ENCODE measurements at regions not wholly inside any gene's neighbourhood (a gene's known extent, or its start where the extent isn't known, plus 50 kb on each side); places are given as distances from the start of the nearest gene placed in this dataset.

DNA sequence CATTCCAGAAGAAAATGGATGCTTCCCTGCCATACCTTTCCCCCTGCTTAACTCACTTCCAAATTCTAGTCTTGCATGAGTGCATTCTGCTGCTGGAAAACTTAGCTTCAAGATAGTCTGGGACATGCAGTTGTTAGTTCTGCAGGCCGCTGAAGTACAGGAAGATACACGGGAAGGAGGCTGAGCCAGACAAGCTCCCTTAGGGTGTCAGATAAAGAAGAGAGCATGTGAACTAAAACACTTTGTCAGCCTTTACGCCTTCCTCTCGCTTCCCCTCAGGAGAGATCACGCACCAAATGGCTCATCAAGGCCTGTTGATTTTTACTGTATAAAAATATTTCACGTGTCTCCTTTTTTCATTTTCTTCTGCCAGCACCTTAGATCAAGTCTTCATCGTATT, 420.7 kb downstream of the INSC start:
- Histone ChIP-seq H3K4me1 (no peaks in the 10 kb centered on the region), H3K4me3 (replicated peaks in 1 of 3) (no peak overlapping the region), H3K27me3 (no peaks in the 10 kb centered on the region), H3K36me3 (no peaks in the 10 kb centered on the region), H3K9me3 (no peaks in the 10 kb centered on the region), H3K27ac (no peak overlapping the region)
- no peak for DNase-seq
- 61 to 65% methylated on average over 7 of the region's 7 CpGs for WGBS, 2 donors
- TF ChIP-seq POLR2A (IDR thresholded peaks at IDR 0.05) (no peak), CTCF (IDR thresholded peaks at IDR 0.05) (no peak)
- intact Hi-C loops (cut with DNase I) = no loop called here

DNA sequence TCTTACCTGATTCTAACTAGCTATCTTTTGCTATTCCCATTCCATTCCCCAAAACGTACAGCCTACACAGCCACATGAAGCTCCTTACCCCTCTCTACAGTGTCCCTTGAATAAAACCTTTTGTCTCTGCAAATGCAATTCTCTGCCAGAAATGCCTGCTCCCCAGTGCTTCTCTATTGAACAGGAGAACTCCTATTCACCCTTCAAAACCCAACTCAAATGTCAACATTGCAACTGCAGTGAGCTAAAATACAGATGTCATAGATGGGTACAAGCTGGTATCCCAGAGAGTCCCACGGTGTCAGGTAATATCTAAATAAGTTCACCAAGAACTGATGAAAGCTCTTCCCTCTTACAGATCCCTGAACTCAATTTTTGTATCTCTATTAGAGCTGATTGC, 421.7 kb downstream of the INSC start:
- no peak overlapping the region for H3K4me3 ChIP-seq (replicated peaks in 1 of 3)
- 48 to 93% methylated on average over 2 of the region's 2 CpGs for WGBS, 2 donors
- TF ChIP-seq POLR2A (IDR thresholded peaks at IDR 0.05) = no peak
- TF ChIP-seq CTCF (IDR thresholded peaks at IDR 0.05) = no peak
- intact Hi-C loops (cut with DNase I) = no loop called here
- no peak for DNase-seq
- no peak overlapping the region for H3K27ac ChIP-seq
- H3K4me1 ChIP-seq = no peaks in the 10 kb centered on the region
- no peaks in the 10 kb centered on the region for H3K27me3 ChIP-seq
- H3K9me3 ChIP-seq = no peaks in the 10 kb centered on the region
- no peaks in the 10 kb centered on the region for H3K36me3 ChIP-seq

DNA sequence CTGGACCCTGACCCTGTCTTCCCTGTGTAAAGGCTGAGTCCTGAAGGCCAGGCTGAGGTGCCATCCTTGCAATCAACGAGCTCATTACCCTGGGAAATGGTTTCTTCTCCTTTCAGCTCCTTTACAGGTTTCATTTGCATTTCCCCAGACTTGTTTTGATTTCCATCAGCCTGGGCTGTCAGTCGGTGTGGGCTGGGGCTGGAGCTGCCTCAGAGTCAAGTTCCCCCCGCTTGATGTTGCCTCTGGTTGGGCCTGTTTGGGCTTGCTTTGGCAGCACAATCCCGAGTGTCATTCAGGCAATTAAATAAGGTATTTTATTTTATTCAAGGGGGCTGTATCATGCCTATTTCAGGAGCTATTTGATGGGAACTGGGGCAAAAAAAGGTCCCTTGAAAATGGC, 424.9 kb downstream of the INSC start:
- DNase-seq = no peak
- TF ChIP-seq CTCF (IDR thresholded peaks at IDR 0.05) = no peak
- TF ChIP-seq POLR2A (IDR thresholded peaks at IDR 0.05) = no peak
- no peaks in the 10 kb centered on the region for H3K27me3 ChIP-seq
- no peaks in the 10 kb centered on the region for H3K9me3 ChIP-seq
- intact Hi-C loops (cut with DNase I) = no loop called here
- no peaks in the 10 kb centered on the region for H3K36me3 ChIP-seq
- no peaks in the 10 kb centered on the region for H3K4me1 ChIP-seq
- H3K4me3 ChIP-seq (replicated peaks in 1 of 3) = no peak overlapping the region
- H3K27ac ChIP-seq = no peak overlapping the region
- 58 to 68% methylated on average over 4 of the region's 4 CpGs for WGBS, 2 donors

DNA sequence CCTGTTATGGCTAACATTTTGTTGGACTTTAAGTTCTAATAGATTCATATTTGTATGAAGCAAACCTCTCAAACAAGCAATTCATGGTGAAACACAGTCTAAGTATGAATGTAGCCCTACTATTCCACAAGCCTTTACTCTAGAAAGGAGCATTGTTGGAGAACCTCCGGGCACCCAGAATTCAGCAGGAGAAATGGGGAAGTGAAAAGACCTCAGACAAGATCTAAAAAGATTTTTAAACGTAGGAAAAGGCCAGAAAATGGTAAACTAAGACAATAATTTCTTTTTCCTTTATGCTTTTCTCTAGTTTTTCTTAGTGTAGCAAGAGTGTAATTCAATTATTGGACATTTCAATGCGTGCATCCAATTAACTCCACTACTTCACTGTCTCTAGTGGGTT, 426.4 kb downstream of the INSC start:
- Histone ChIP-seq H3K27me3 (no peaks in the 10 kb centered on the region), H3K9me3 (no peaks in the 10 kb centered on the region), H3K4me3 (replicated peaks in 1 of 3) (no peak overlapping the region), H3K27ac (no peak overlapping the region), H3K36me3 (no peaks in the 10 kb centered on the region), H3K4me1 (no peaks in the 10 kb centered on the region)
- no peak for DNase-seq
- intact Hi-C loops (cut with DNase I) = no loop called here
- TF ChIP-seq CTCF (IDR thresholded peaks at IDR 0.05) = no peak
- 81 to 85% methylated on average over 3 of the region's 3 CpGs for WGBS, 2 donors

- intact Hi-C loops (cut with DNase I) = no loop called here
- Histone ChIP-seq H3K9me3 (no peaks in the 10 kb centered on the region), H3K27ac (no peak overlapping the region), H3K27me3 (no peaks in the 10 kb centered on the region), H3K36me3 (no peaks in the 10 kb centered on the region), H3K4me1 (no peaks in the 10 kb centered on the region), H3K4me3 (replicated peaks in 1 of 3) (no peak overlapping the region)
- TF ChIP-seq POLR2A (IDR thresholded peaks at IDR 0.05) = no peak
- no peak for TF ChIP-seq CTCF (IDR thresholded peaks at IDR 0.05)
- no peak for DNase-seq
- 79 to 81% methylated on average over 5 of the region's 5 CpGs for WGBS, 2 donors
Measured at GRCh38 chr11:15544353-15544752, 429.6 kb downstream of the INSC start.
